GM19397 (cell line): ENCODE measurements at regions not wholly inside any gene's neighbourhood (a gene's known extent, or its start where the extent isn't known, plus 50 kb on each side); places are given as distances from the start of the nearest gene placed in this dataset.

Experiments
- ATAC-seq: cut with Tn5 transposase; IDR thresholded peaks from one replicate; pipeline ENCODE4 v1.9.1; 2021; ENCODE audit warnings: mild to moderate bottlenecking, moderate library complexity; ENCODE audit not compliant: unreplicated experiment

GRCh38 chr2:19300961-19301360, 57.5 kb downstream of the OSR1 start:
- ATAC-seq: no peak

DNA sequence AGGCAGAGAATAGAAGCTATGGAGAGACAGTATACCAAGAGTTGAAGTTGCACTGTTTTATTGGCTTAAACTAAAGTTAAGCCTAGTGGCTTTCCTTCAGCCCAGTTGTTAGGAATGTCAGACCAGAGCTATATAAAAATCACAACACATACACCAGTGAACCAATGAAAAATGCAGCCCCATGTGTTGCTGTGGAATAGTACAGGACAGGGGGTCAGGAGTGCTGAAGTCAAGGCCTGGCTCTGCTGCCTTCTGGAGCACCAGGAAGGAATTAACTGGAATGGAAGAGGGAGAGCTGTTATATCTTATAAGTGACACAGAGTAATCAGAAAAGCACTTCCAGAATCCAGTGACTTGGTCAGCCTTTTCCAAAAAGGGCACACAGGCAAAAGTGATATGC, 58.9 kb downstream of the OSR1 start:
- no peak for ATAC-seq

DNA sequence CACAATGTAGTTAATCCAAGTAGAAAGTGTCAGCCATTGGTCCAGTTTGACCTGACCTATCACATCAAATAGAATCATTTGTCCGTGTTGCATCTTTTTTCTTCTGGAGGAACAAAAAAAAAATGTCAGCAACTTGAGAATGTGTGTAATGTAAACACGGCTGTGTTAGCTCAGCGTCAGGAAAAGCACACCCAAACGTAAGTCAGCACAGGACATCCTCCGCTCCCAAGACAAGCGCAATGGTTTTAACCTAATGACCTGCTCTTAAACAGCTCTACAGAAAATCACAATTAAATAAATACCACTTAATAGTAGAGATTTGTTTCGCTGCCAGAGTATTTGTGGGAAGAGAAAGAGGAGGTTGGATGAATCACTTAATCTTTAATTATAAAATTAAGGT, 59.4 kb downstream of the OSR1 start:
- ATAC-seq: no peak

GRCh38 chr2:19297716-19298115, 60.7 kb downstream of the OSR1 start:
- ATAC-seq: no peak

DNA sequence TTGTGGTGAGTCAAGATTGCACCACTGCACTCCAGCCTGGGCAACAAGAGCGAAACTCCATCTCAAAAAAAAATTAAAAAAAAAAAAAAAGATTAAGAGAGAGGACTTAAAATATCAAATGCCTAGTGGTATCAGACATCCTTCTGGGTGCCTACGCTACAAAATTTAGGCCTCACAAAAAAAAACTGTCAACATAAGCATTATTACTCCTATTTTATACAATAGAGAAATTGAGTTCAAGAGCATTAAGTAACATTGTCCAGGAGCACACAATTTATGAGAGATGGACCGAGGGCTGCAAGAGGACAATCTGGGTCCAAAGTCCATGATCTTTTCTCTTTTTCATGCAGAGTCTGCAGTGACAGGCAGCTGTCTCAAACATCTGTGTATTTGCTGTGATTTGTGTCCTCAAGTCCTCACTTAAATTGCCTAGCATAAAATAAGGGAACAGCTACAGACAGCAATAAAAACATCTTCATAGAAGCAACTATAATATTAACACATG, 62.4 kb downstream of the OSR1 start:
- ATAC-seq: no peak

GRCh38 chr2:19292007-19292406, 66.4 kb downstream of the OSR1 start:
- no peak for ATAC-seq

DNA sequence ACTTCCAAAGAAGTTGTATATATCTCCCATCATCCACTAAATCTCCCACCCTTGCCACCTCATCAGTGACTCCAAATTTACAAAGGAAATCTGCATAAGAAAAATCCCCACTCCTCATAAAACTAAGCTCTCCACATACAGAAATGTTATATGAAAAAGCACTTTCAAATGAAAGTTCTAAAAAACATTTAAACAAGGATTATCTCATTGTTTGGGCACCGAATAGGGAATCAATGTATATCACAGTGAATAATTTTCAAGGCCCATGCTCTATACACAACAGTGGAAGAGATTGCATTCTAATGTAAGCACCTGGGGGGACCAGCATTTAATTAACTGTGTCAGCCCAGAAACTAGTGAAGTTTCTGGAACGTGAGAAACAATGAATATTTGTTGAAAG, 70.1 kb downstream of the OSR1 start:
- ATAC-seq: no peak

- no peak for ATAC-seq
These were observed 71.1 kb downstream of the OSR1 start for GRCh38 chr2:19287324-19287723.

- ATAC-seq: no peak
These were observed 76.1 kb downstream of the OSR1 start for GRCh38 chr2:19282305-19282704.

DNA sequence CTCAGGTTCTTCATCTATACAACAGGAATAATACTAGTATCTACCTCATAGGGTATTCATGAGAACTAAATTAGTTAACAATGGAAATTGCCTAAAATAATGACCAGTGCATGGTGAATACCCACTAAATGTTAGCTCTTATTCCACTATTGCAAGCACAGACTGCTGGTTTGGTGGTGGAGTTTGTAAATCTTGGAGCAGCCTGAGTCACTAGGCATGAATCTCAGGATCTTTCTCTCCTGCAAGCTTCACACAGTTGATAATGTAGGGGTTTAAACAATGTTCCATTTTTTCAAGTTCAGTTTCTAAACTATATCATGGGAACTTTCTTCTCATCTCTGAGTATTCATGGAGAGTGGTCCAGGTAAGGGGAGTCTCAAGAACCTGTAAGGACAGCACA, 84.0 kb downstream of the OSR1 start:
- ATAC-seq: no peak

DNA sequence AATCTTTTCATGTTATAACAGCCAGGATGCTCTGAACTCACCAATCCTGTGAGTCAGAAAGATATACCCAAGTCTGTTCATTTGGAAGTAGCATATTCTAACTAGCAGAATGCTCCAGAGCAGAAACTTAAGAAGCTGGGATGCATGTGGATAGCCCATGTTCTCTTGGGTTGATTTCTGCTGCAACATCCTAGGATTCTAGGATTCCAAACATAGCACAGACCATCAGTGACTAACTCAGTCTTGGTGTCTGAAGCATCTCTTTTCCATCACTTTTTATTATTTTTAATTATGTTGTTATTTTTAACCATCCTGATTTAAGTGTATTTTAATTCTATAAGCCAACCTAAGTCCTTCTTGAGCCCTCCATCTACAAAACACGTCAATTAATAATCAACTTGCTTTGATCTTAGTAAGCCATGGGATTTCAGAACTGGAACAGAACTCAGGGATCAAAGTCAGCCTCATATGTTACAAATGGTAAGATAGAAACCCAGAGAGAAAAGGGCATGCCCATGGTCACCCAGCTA, 85.4 kb downstream of the OSR1 start:
- ATAC-seq: no peak

GRCh38 chr2:19272039-19272438, 86.4 kb downstream of the OSR1 start:
- ATAC-seq: no peak

GRCh38 chr2:19264852-19265251, 93.6 kb downstream of the OSR1 start:
- no peak for ATAC-seq

DNA sequence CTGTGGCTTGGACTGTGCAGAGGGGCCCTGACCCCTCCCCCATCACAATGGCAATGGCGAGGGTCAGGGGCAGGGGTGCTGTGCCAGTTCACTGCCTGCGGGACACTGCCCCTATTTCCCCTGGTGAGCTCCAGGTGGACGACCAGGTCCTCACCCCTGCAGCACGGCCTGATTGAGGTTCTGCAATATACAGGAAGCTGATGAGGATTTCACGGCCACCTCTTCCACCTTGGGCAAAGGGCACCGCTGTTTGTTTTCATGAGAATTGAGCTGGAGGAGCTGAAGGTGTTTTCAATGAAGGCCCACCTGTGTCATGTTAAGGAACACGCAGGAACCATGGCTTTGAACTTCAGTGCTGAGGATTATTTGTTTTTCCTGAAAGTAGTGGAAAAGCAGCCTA, 96.3 kb downstream of the OSR1 start:
- ATAC-seq: no peak

- ATAC-seq: no peak
These were observed 97.4 kb downstream of the OSR1 start for GRCh38 chr2:19261061-19261460.

- ATAC-seq: no peak
These were observed 102.3 kb downstream of the OSR1 start for GRCh38 chr2:19256121-19256601.

DNA sequence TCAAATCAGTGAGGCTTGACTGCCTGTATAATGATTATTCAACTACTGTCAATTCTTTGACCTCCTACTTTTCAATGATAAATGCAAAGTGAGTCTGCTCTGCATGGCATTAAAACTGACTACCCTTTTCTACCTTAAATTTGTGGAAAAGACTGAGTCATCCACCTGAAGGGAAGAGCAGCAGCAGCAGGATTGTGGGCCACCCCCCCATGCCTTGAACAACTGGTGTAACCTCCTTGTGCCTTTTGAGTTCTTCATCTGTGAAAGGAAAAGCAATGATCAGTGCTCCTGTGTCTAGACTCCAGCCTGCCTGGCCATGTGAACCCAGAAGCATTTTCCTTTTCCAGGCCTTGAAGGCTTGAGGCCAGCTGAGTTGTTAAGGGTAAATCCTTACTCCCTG, 102.9 kb downstream of the OSR1 start:
- ATAC-seq: no peak

- ATAC-seq: no peak
These were observed 106.9 kb downstream of the OSR1 start for GRCh38 chr2:19251554-19251953.

DNA sequence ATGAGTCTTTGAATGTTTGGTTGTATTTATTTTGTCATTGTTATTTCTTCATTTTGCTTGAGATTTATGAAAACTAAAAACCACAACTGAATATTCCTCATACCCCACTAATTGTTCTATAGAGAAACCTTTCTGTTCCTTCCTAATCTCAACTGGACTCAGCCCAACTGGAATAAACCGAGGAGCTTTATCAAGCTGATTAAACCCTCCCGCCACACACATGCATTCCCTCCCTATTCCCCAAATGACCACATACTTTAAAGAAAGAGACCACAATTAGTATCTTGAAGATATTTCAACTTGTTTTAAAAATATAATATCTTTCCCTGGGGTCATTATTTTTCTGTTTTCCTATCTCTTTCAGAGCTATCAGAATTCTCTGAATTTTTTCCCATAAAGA, 107.5 kb downstream of the OSR1 start:
- no peak for ATAC-seq

GRCh38 chr2:19247186-19247585, 111.2 kb downstream of the OSR1 start:
- no peak for ATAC-seq

DNA sequence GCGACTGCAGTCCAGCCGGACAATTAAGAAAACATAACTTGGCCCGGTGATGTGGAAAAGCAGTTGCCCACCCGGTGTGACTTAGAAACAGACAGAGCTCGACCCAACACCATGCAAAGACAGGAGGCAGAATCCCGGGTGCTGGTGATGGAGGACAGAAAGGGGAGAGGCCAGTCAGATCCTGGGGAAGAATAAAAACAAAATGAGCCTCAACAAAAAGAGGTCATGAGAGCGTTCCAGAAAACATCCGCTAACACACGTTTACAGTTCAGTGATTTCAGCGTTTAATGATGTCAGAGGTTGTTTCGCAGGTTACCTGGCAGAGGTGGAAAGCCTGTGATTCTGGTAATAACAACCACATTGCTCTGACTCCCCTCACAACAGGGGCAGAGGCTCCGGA, 111.9 kb downstream of the OSR1 start:
- no peak for ATAC-seq

DNA sequence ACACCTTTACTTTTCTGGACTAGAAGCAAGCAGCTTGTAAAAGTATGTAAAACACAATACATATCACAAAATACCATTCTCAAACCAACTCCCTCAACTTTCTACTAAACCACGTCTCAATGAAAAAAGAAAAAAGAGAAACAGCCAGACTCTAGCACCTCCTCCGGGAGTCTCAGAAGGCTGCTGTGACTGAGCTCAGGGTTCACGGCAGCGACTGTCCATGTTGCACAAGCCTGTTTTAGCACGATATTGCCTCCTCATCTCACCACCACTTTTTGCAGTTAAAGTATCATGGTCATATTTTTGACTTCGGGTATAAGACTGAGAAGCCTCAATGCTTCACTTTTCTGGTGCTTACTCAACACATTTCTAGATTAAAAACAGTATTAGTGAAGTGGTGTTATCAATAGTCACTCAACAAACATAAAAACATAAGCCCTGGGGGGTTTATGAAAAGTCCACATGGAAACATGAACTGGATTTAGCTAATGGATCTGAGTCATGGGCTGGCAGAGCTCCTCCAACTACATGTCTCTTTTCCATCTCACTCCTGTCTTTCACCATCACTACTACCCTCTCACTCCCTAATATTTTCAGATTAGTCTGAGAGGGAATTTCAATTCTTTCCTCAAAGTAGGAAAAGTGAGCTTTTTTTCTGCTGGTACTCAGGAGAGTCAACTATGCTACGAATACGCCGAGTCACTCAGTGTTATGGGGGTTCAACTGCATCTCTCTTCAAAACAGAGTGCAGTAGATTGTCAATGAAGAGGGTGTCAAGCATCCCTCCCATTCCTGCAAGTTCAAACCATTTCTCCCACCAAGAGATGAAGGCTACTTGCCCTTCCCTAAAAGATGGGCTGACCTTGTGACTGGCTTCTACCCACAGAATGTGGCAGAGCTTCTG, 113.7 kb downstream of the OSR1 start:
- ATAC-seq: no peak
